HCT116 (cell line): ENCODE measurements at regions not wholly inside any gene's neighbourhood (a gene's known extent, or its start where the extent isn't known, plus 50 kb on each side); places are given as distances from the start of the nearest gene placed in this dataset.

ENCODE experiments used
- CTCF ChIP-seq, 3 experiments: fragments of 200-600 bp in 1 of 3; sonication (generic) in 1 of 3; IDR thresholded peaks in 2 of 3; conservative IDR thresholded peaks in 1 of 3; 2 replicates each; pipeline ENCODE4 v1.5.1; 2012 to 2017; ENCODE audit warnings: low read depth in 2 of 3, low read length in 2 of 3, antibody characterized with exemption in 1 of 3, borderline replicate concordance in 1 of 3, control low read depth in 1 of 3, mild to moderate bottlenecking in 1 of 3, mixed read lengths in 1 of 3, mixed run types in 1 of 3, moderate library complexity in 1 of 3; ENCODE audit not compliant: insufficient read depth in 1 of 3
- EZH2 ChIP-seq: fragments of 200-600 bp; sonication (generic); IDR thresholded peaks from 2 replicates; pipeline ENCODE4 v1.6.1; 2017; ENCODE audit warnings: antibody characterized with exemption, mixed run types
- EZH2phosphoT487 ChIP-seq: fragments of 200-600 bp; IDR thresholded peaks from 2 replicates; pipeline ENCODE4 v1.6.1; 2018; ENCODE audit warnings: antibody characterized with exemption, borderline replicate concordance
- POLR2A ChIP-seq: IDR thresholded peaks from 2 replicates; pipeline ENCODE4 v1.7.0; 2011; ENCODE audit warnings: borderline replicate concordance; ENCODE audit not compliant: insufficient read depth, insufficient read length; ENCODE audit errors: extremely low read depth
- POLR2AphosphoS5 ChIP-seq: IDR thresholded peaks from 2 replicates; pipeline ENCODE4 v1.6.1; 2011; ENCODE audit warnings: mild to moderate bottlenecking, low read depth, low read length, moderate library complexity
- YY1 ChIP-seq: IDR thresholded peaks from 2 replicates; pipeline ENCODE4 v1.6.1; 2011; ENCODE audit warnings: low read length, low read depth, moderate library complexity, mild to moderate bottlenecking; ENCODE audit not compliant: insufficient replicate concordance; ENCODE audit errors: extremely low read depth

- TF ChIP-seq YY1 = no peak
- no peak for TF ChIP-seq POLR2A
- TF ChIP-seq EZH2 = no peak
- no peak for TF ChIP-seq POLR2AphosphoS5
- no peak for TF ChIP-seq CTCF (IDR thresholded peaks at IDR 0.05 in 2 of 3, conservative IDR thresholded peaks at IDR 0.05 in 1 of 3; ENCODE audit: borderline replicate concordance in 1 of 3, insufficient read depth in 1 of 3, low read depth in 2 of 3, low read length in 2 of 3)
- no peak for TF ChIP-seq EZH2phosphoT487
Measured at GRCh38 chr11:33577204-33577603, 123.4 kb downstream of the C11orf91 start.
